Right forelimb (tissue), 1 donor: ENCODE measurements at regions not wholly inside any gene's neighbourhood (a gene's known extent, or its start where the extent isn't known, plus 50 kb on each side); places are given as distances from the start of the nearest gene placed in this dataset.
A peak's percentile ranks its signal among the peaks of the same experiment; 100 is the strongest.

Experiments
- DNase-seq: peaks from one replicate; pipeline ENCODE4 v3.0.0-alpha.2; 2018

DNA sequence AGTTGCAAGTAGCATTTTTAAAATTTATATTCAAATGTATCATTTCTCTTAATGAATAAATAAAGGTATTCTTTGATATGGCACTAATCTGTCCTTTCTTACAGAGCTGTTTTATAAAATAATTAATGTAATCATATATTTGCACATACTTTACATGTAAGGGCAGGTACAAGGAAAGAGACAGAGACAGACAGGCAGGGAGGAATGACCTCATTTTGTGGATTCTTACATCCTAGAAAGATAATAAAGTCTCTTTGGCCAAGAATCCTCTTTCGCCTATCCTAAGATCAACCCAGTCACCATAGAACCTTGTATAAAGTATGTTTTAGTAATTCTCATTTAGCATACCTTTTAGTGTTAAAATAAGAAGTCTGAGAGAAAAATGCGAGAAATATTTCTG, 98.5 kb upstream of the CTSO start:
- DNase-seq: no peak

DNA sequence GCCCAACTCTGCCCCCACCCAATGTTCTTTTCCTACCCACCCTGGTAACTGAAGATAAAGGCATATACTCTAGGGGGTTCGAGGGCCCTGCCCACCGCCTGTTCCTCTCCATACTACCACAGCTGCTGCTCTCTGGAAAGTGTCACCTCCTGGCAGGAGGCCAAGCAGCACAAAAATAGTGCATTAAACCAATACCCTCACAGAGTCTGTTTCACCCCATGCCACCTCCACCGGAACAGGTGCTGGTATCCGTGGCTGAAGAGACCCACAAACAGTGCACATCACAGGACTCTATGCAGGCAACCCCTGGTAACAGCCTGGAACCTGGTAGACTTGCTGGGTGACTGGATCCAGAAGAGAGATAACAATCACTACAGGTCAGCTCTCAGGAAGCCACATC, 85.1 kb upstream of the CTSO start:
- peak; percentile 52 for DNase-seq

DNA sequence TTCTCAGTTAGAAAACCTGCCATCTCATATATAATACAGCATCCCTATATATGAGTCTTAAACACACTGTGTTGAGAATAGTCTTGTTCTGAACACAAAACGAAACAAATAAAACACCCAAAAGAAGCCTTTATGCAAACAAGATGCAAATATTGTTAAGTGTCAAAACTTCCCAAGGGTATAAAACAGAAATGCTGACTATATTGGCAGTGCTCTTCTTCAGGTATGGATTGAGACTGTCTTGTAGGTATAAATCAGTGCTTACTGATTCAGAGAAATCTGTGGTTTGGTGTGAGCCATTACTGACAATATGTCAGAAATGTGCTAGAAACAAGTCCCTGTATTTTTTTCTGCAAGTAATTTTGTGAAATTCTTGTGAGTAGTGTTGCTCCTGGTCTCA, 82.8 kb upstream of the CTSO start:
- DNase-seq: no peak

DNA sequence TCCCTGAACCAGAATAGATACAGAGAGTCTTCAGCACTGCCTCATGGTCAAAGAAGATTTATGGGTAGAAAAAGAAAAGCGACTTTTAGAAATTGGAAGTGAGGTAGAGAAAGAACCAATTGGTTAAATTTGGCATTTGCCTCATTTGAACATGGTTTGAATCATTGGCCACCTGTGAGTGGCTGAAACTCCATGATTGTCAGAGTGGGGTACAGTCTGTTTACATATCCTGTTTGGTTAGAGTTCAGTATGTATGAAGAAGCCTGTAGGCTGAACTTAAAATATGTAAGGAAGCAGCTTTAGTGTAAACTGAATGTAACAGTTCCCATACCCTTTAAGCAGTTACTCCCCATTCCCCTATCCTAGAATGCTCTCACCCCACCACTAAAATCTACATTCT, 76.0 kb upstream of the CTSO start:
- no peak for DNase-seq

DNA sequence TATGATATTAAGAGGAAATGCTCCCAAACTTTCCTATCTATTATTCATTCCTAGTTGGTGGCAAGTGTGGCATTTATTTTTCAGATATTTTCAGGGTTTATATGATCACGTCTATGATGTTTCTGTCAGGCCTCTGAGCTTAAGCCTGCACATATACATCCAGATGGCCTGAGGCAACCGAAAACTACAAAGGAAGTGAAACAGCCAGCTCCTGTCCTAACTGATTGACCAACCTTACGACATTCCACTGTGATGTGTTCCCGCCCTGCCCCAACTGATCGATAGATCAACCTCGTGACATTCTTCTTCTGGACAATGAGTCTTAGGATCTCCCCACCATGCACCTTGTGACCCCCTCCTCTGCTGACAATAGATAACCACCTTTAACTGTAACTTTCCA, 67.6 kb upstream of the CTSO start:
- no peak for DNase-seq

DNA sequence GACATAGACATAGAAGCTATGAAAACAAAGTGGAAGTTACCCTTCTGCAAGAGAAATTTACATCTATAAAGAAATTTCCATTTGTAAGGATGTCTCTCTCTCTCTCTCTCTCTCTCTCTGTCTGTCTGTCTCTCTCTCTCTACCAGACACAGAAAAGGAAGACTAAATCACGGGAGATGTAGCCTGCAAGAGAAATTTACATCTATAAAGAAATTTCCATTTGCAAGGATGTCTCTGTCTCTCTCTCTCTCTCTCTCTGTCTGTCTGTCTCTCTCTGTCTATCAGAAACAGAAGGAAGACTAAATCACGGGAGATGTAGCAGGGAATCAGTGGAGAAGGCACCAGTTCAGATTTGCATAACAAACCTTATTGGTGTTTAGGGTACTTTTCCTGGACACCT, 65.6 kb upstream of the CTSO start:
- DNase-seq: no peak

DNA sequence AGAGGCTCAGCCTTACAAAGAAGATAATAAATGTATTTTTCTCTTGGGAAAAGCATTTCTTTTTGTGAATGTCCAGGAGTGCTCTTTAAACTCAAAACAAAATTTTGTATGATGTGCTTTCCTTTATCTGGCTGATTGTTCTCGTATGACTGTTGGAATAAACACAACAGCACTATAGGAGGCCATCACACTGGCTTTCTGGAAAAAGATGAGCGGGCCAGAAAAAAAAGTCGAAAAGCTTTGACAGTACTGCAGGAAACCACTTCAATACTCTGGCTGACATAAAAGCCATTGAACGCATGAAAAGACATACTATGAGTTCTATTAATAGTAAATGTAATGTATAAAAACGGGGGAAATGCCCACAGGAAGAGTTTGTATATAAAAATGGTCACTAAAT, 64.7 kb upstream of the CTSO start:
- no peak for DNase-seq

DNA sequence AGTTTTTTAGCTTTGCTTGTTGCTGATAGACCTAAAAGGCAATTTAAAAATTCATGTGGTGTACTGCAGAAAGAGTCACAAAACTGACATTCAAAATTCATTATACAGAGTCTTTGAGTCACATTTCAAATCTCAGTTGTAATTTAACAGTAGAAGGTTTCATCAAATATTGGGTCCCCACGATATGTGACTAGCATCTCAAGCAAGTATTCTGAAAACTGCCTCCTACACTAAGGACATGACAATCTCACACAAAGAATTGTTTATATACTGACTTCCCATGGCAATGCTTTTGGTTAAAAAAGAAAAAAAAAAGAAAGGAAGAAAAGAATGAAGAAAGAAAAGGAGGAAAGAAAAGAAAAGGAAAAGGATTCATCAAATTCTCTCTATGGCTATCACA, 62.1 kb upstream of the CTSO start:
- no peak for DNase-seq

DNA sequence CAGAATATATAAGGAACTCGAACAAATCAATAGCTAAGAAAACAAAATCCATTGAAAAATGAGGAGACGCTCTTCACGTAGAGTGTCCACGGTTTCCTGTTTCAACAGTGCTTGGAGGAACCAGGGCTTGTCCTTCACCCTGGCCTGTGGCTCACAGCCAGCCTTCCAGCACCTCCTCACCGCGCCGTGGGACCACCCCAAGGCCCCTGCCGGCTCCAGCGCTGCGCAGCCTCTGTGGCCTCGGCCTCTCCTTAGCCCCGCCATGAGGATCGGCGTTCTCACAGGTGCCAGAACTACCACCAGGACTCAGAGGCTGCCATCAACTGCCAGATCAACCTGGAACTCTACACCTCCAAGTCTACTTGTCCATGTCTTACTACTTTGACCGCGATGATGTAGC, 52.5 kb upstream of the CTSO start:
- DNase-seq: no peak
